ENCODE measurements at regions not wholly inside any gene's neighbourhood (a gene's known extent, or its start where the extent isn't known, plus 50 kb on each side); places are given as distances from the start of the nearest gene placed in this dataset.

DNA sequence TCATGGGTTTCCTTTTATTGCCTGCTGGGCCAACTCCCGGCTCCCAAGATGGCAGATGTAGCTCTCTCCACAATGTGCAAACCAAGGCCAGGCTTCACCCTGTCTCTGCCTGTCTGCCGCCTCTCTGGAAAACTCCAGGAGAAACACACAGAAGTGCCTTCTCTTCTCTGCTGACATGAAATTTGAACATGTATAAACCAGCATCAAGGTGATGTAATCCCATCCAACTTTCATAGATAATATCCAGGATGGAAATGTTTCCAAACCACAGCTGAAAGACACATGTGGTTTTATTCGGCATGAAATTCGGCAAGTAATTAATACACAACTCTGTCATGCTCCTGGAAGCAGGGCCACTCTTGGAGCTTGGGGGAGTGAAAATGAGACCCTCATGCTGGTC, 297.2 kb downstream of the C7orf25 start:
- H3K36me3 ChIP-seq (ENCODE audit: control insufficient read depth in 2 of 2, extremely low read depth in 1 of 2, insufficient read depth in 2 of 2, low read length in 2 of 2): no peaks in the 10 kb centered on the region
- H3K9me1 ChIP-seq (replicated peaks; ENCODE audit: control insufficient read depth, extremely low read depth, insufficient read depth, low read length): no peaks in the 10 kb centered on the region
- FAIRE-seq: no peak
- TF ChIP-seq, protein P1, sequence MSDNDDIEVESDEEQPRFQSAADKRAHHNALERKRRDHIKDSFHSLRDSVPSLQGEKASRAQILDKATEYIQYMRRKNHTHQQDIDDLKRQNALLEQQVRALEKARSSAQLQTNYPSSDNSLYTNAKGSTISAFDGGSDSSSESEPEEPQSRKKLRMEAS (IDR thresholded peaks at IDR 0.05; ENCODE audit: insufficient read depth, insufficient read length): no peak
- TF ChIP-seq POLR2AphosphoS5 (IDR thresholded peaks at IDR 0.05; ENCODE audit: insufficient read depth, low read depth, low read length) (no peak), EZH2 (IDR thresholded peaks at IDR 0.05; ENCODE audit: borderline replicate concordance, low read depth, low read length, severe bottlenecking) (no peak), FOS (IDR thresholded peaks at IDR 0.05; ENCODE audit: borderline replicate concordance, insufficient read depth, low read length) (no peak), POLR2A (IDR thresholded peaks at IDR 0.05; ENCODE audit: low read depth, low read length) (no peak), JUN (IDR thresholded peaks at IDR 0.05; ENCODE audit: borderline replicate concordance, insufficient read depth, insufficient read length, low read depth) (no peak), MYC (IDR thresholded peaks at IDR 0.05; ENCODE audit: low read depth, low read length) (no peak), GATA2 (IDR thresholded peaks at IDR 0.05; ENCODE audit: insufficient read depth, insufficient read length, low read depth, low read length) (no peak)
- TF ChIP-seq, protein P2, sequence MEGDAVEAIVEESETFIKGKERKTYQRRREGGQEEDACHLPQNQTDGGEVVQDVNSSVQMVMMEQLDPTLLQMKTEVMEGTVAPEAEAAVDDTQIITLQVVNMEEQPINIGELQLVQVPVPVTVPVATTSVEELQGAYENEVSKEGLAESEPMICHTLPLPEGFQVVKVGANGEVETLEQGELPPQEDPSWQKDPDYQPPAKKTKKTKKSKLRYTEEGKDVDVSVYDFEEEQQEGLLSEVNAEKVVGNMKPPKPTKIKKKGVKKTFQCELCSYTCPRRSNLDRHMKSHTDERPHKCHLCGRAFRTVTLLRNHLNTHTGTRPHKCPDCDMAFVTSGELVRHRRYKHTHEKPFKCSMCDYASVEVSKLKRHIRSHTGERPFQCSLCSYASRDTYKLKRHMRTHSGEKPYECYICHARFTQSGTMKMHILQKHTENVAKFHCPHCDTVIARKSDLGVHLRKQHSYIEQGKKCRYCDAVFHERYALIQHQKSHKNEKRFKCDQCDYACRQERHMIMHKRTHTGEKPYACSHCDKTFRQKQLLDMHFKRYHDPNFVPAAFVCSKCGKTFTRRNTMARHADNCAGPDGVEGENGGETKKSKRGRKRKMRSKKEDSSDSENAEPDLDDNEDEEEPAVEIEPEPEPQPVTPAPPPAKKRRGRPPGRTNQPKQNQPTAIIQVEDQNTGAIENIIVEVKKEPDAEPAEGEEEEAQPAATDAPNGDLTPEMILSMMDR (IDR thresholded peaks at IDR 0.05; ENCODE audit: extremely low read depth in 1 of 2, insufficient read depth in 1 of 2, low read depth in 1 of 2, low read length in 2 of 2): no peak
- no peaks in the 10 kb centered on the region for H3K79me2 ChIP-seq (ENCODE audit: control insufficient read depth, insufficient read depth, low read length)
- H3K4me3 ChIP-seq (replicated peaks in 1 of 3; ENCODE audit: insufficient read depth in 1 of 3, low read depth in 1 of 3, low read length in 3 of 3): no peak overlapping the region
- intact Hi-C loops (cut with micrococcal nuclease): no loop called here
- no TSS peak for BruUV-seq (replicated peaks)
- dilution Hi-C loops (cut with MboI; ENCODE audit: extremely low pct_ligation_motif_present, low sequenced_read_pairs): no loop called here
- POLR2A ChIA-PET: no interaction called here
- no peak overlapping the region for H2AFZ ChIP-seq (ENCODE audit: low read depth, low read length)
- peaks cover 0 to 1% of the 10 kb centered on the region in 2 experiments for H3K27me3 ChIP-seq (ENCODE audit: control insufficient read depth in 2 of 2, insufficient read depth in 2 of 2, low read length in 2 of 2)
- H3K9me3 ChIP-seq (replicated peaks; ENCODE audit: control insufficient read depth, insufficient read depth, low read length): no peaks in the 10 kb centered on the region
- CTCF ChIA-PET: no interaction called here
- DNase-seq (ENCODE audit: low read depth, low spot score): no peak
- no peaks in the 10 kb centered on the region for H3K4me1 ChIP-seq (ENCODE audit: control insufficient read depth, extremely low read depth, insufficient read depth, low read length)
- no peak overlapping the region for H3K27ac ChIP-seq (ENCODE audit: insufficient read depth, low read depth, low read length)
- no peak overlapping the region for H3K4me2 ChIP-seq (ENCODE audit: insufficient read depth, low read length)
- H4K20me1 ChIP-seq (replicated peaks; ENCODE audit: control insufficient read depth, extremely low read depth, insufficient read depth, low read length): no peaks in the 10 kb centered on the region
- H3K9ac ChIP-seq (replicated peaks; ENCODE audit: extremely low read depth, insufficient read depth, low read length): no peak overlapping the region
